HepG2 (cell line): ENCODE measurements at regions not wholly inside any gene's neighbourhood (a gene's known extent, or its start where the extent isn't known, plus 50 kb on each side); places are given as distances from the start of the nearest gene placed in this dataset.

Source experiments
- ATAC-seq: fragments of 200-7000 bp; cut with Tn5 transposase; 3 replicates; pipeline ENCODE4 v1.9.1; 2020; ENCODE audit warnings: mild to moderate bottlenecking, moderate library complexity
- BruUV-seq: library from RNA; stranded (reverse); fragments of 400-500 nt; replicated peaks from 2 replicates; lab custom pipeline; 2021; lab: Mats Ljungman, UMichigan
- CTCF ChIA-PET: fragments of 300-600 bp; formaldehyde crosslinking; extraction: SDS; loops from one replicate; lab custom pipeline; 2021; ENCODE audit warnings: low total read pairs, inconsistent platforms, low intra/inter-chr PET ratio; lab: Yijun Ruan, JAX
- POLR2A ChIA-PET: fragments of 350-600 bp; sonication (Branson Sonifier 250); formaldehyde crosslinking; loops from one replicate; lab custom pipeline; 2020; ENCODE audit warnings: antibody characterized with exemption, inconsistent platforms; lab: Yijun Ruan, JAX
- DNase-seq: peaks from one replicate; pipeline ENCODE4 v3.0.0-alpha.2; 2015; ENCODE audit warnings: low spot score
- FAIRE-seq: peaks from 3 replicates; lab custom pipeline; 2011; peaks lifted over from hg19 to GRCh38; lab: Jason Lieb, UNC
- H2AFZ ChIP-seq: one replicate; pipeline ENCODE4 v1.6.1; 2011; ENCODE audit warnings: low read length, inconsistent platforms
- H3K27ac ChIP-seq: fragments of 300-600 bp; 3 replicates; pipeline ENCODE4 v1.8.0; 2011; ENCODE audit warnings: mixed run types, mild to moderate bottlenecking, mixed read lengths, low read length, inconsistent platforms; ENCODE audit not compliant: insufficient read depth; ENCODE audit errors: extremely low read length
- H3K27me3 ChIP-seq, 2 experiments: fragments of 200-600 bp in 1 of 2; 2 replicates in 1 of 2; 3 replicates in 1 of 2; pipeline versions ENCODE4 v1.6.0 to v1.8.0; 2011; ENCODE audit warnings: low read length in 2 of 2, mild to moderate bottlenecking in 2 of 2, moderate library complexity in 2 of 2, inconsistent platforms in 1 of 2; ENCODE audit not compliant: insufficient read depth in 2 of 2, control insufficient read depth in 1 of 2
- H3K36me3 ChIP-seq, 2 experiments: fragments of 200-600 bp in 1 of 2; replicated peaks in 1 of 2; 2 replicates in 1 of 2; 3 replicates in 1 of 2; pipeline versions ENCODE4 v1.5.1 to v1.8.0; 2011; ENCODE audit warnings: low read length in 2 of 2, inconsistent platforms in 1 of 2; ENCODE audit not compliant: insufficient read depth in 2 of 2, control insufficient read depth in 1 of 2
- H3K4me1 ChIP-seq: 2 replicates; pipeline ENCODE4 v1.5.1; 2012; ENCODE audit warnings: low read length, inconsistent platforms; ENCODE audit not compliant: insufficient read depth
- H3K4me2 ChIP-seq: 2 replicates; pipeline ENCODE4 v1.6.0; 2011; ENCODE audit warnings: low read depth, low read length, inconsistent platforms
- H3K4me3 ChIP-seq, 3 experiments: fragments of 200-600 bp in 1 of 3; sonication (generic), shearing (Covaris generic) in 1 of 3; replicated peaks in 1 of 3; 2 replicates each; pipeline ENCODE4 v1.5.1; 2011 to 2016; ENCODE audit warnings: low read length in 3 of 3, inconsistent platforms in 2 of 3, low read depth in 2 of 3, mild to moderate bottlenecking in 2 of 3, control low read depth in 1 of 3, mixed read lengths in 1 of 3; ENCODE audit not compliant: insufficient read depth in 1 of 3
- H3K79me2 ChIP-seq: one replicate; pipeline ENCODE4 v1.6.1; 2011; ENCODE audit warnings: low read length, inconsistent platforms; ENCODE audit not compliant: insufficient read depth
- H3K9ac ChIP-seq: 2 replicates; pipeline ENCODE4 v1.6.0; 2011; ENCODE audit warnings: mild to moderate bottlenecking, low read depth, low read length, inconsistent platforms; ENCODE audit not compliant: insufficient read depth
- H3K9me3 ChIP-seq: 2 replicates; pipeline ENCODE4 v1.5.1; 2012; ENCODE audit warnings: mild to moderate bottlenecking, low read length
- H4K20me1 ChIP-seq: 2 replicates; pipeline ENCODE4 v1.6.0; 2011; ENCODE audit warnings: inconsistent platforms, mild to moderate bottlenecking, low read length, moderate library complexity; ENCODE audit not compliant: insufficient read depth
- ELF1 ChIP-seq: sonication (generic); formaldehyde crosslinking; IDR thresholded peaks from 2 replicates; pipeline ENCODE4 v1.4.0; 2020; ENCODE audit warnings: missing genetic modification reagents
- KLF13 ChIP-seq: sonication (generic); formaldehyde crosslinking; IDR thresholded peaks from 2 replicates; pipeline ENCODE4 v1.4.0; 2020; ENCODE audit warnings: mild to moderate bottlenecking, missing genetic modification reagents
- RAD21 ChIP-seq: fragments of 450-650 bp; formaldehyde crosslinking; IDR thresholded peaks from 2 replicates; pipeline ENCODE4 v1.5.0; 2020; ENCODE audit warnings: mild to moderate bottlenecking
- SP1 ChIP-seq, 2 experiments: fragments of 450-650 bp in 1 of 2; sonication (generic) in 1 of 2; formaldehyde crosslinking in 1 of 2; IDR thresholded peaks; 2 replicates each; pipeline versions ENCODE4 v1.4.0 to v1.6.1; 2016 to 2020; ENCODE audit warnings: missing genetic modification reagents in 1 of 2
- TBL1XR1 ChIP-seq: fragments of 150-350 bp; IDR thresholded peaks from 2 replicates; pipeline ENCODE4 v1.6.1; 2014; ENCODE audit warnings: borderline replicate concordance, low read length; ENCODE audit not compliant: partially characterized antibody
- ZNF720 ChIP-seq: sonication (generic); formaldehyde crosslinking; IDR thresholded peaks from 2 replicates; pipeline ENCODE4 v1.4.0; 2020; ENCODE audit warnings: missing genetic modification reagents
- ZNF781 ChIP-seq: sonication (generic); formaldehyde crosslinking; IDR thresholded peaks from 2 replicates; pipeline ENCODE4 v1.5.1; 2020; ENCODE audit warnings: borderline replicate concordance, mild to moderate bottlenecking, missing genetic modification reagents; ENCODE audit errors: not compliant biosample characterization
- WGBS: methylation state at CpG from one replicate; pipeline ENCODE4 v1.1.6; 2017; ENCODE audit warnings: low lambda C conversion rate; 5-methylcytosine and 5-hydroxymethylcytosine counted together
- in situ Hi-C: cut with HindIII; loops from 2 replicates; pipeline ENCODE4 v1.10.0; 2017; ENCODE audit warnings: low pct_unique_long_range_greater_than_20kb; ENCODE audit not compliant: extremely low pct_ligation_motif_present
- intact Hi-C: fragments of 100-400 bp; cut with micrococcal nuclease; formaldehyde crosslinking; loops from one replicate; pipeline ENCODE4 v1.10.0; 2022; ENCODE audit not compliant: unreplicated experiment
- TF ChIP-seq, protein P1 (sequence below), 2 experiments: IDR thresholded peaks; 2 replicates each; pipeline ENCODE4 v1.6.1; 2011 to 2012; ENCODE audit warnings: low read length in 2 of 2, borderline replicate concordance in 1 of 2, low read depth in 1 of 2, mild to moderate bottlenecking in 1 of 2, moderate library complexity in 1 of 2

DNA sequence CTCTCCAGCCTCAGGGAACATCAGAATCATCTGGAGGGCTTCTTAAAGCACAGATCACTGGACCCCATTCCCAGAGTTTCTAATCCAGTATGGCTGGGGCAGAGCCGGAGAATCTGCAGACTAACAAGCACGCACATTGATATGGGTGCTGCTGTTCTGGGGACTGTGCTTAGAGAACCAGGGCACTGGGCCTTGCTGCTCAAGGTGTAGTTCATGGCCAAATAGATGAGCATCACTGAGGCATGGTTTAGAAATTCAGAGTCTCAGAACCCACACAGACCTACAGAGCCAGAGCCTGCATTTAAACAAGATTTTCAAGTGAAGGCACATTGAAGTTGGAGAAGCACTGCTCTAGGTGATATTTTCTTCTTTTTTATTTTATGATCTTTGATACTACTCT is 376.8 kb upstream of the PHF14 start:
- WGBS = 0% methylated on average over 2 of the region's 2 CpGs
- DNase-seq (no peak), ATAC-seq (no peak), FAIRE-seq (no peak)
- no peaks in the 10 kb centered on the region for H3K4me1 ChIP-seq
- intact Hi-C loops (no loop called here), in situ Hi-C loops (no loop called here)
- TF ChIP-seq ELF1 = no peak
- TF ChIP-seq SP1 (IDR thresholded peaks at IDR 0.05) = no peak
- no peak for TF ChIP-seq SP1 (CRISPR knock-in tag; IDR thresholded peaks at IDR 0.05)
- TF ChIP-seq ZNF781 (CRISPR knock-in tag) = no peak
- no peak for TF ChIP-seq RAD21 (CRISPR knock-in tag)
- no peak for TF ChIP-seq ZNF720
- no peak for TF ChIP-seq KLF13
- TF ChIP-seq, protein P1, sequence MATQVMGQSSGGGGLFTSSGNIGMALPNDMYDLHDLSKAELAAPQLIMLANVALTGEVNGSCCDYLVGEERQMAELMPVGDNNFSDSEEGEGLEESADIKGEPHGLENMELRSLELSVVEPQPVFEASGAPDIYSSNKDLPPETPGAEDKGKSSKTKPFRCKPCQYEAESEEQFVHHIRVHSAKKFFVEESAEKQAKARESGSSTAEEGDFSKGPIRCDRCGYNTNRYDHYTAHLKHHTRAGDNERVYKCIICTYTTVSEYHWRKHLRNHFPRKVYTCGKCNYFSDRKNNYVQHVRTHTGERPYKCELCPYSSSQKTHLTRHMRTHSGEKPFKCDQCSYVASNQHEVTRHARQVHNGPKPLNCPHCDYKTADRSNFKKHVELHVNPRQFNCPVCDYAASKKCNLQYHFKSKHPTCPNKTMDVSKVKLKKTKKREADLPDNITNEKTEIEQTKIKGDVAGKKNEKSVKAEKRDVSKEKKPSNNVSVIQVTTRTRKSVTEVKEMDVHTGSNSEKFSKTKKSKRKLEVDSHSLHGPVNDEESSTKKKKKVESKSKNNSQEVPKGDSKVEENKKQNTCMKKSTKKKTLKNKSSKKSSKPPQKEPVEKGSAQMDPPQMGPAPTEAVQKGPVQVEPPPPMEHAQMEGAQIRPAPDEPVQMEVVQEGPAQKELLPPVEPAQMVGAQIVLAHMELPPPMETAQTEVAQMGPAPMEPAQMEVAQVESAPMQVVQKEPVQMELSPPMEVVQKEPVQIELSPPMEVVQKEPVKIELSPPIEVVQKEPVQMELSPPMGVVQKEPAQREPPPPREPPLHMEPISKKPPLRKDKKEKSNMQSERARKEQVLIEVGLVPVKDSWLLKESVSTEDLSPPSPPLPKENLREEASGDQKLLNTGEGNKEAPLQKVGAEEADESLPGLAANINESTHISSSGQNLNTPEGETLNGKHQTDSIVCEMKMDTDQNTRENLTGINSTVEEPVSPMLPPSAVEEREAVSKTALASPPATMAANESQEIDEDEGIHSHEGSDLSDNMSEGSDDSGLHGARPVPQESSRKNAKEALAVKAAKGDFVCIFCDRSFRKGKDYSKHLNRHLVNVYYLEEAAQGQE (IDR thresholded peaks at IDR 0.05; ENCODE audit: borderline replicate concordance in 1 of 2, low read depth in 1 of 2, low read length in 2 of 2) = no peak
- no peak for TF ChIP-seq TBL1XR1
- H3K27ac ChIP-seq = no peak overlapping the region
- H3K9ac ChIP-seq = no peak overlapping the region
- no peak overlapping the region for H2AFZ ChIP-seq
- H3K36me3 ChIP-seq = no peaks in the 10 kb centered on the region
- no TSS peak for BruUV-seq
- ChIA-PET CTCF (no interaction called here), POLR2A (no interaction called here)
- H3K79me2 ChIP-seq = no peaks in the 10 kb centered on the region
- no peak overlapping the region for H3K4me3 ChIP-seq
- H3K4me2 ChIP-seq = no peak overlapping the region
- H3K27me3 ChIP-seq = no peaks in the 10 kb centered on the region
- H3K9me3 ChIP-seq = no peaks in the 10 kb centered on the region
- H4K20me1 ChIP-seq = no peaks in the 10 kb centered on the region
